ENCODE measurements at regions not wholly inside any gene's neighbourhood (a gene's known extent, or its start where the extent isn't known, plus 50 kb on each side); places are given as distances from the start of the nearest gene placed in this dataset.
"Not testable (repeated sequence)": the region's sequence is repeated elsewhere in the genome, so short reads cannot be mapped to it uniquely, and the experiment has no call there.

- DNase-seq (ENCODE audit: low read depth in 2 of 2), result no peak
These were observed 124.3 kb upstream of the PITX1 start for GRCh38 chr5:135158314-135158697.

DNA sequence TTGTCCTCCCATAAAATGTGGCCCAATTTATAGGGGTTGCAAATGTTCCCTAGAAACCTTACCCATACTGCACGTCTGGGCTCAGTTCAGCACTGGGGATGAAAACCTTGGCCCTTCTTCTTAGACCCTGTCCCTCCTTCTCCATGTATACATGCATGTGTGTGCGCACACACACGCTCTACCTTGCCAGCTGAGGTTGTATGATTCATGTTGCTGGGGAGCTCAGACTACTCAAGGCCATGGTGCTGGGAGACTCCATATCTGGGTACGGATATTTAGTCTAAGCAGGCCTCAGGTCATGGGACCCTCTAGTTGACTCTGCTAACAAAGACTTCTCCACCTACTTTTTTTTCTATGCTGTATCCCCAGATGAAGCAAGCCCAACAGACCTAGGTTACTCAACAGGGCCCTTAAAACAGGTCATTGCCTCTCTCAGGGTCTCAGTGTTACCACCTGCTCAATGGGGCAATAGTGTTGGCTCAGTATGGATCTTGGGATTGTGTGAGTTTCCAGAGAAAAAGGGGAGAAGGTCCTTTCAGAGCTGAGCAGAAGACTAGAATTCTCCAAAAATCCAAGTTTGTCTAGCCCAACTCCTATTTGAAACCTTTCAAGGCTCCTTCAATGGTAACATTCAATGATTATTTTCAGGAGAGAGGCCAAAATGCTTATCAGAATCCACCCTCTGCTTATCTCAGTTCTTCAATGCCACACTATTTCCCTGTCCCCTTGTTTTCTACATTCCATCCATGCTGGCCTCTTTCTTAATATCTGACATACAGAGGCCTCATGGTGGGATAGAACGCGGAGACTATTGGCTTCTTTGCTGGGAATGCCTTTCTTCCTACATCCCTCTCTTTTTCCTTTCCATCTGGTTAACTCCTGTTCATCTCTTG, 123.6 kb upstream of the PITX1 start:
- DNase-seq (ENCODE audit: low read depth in 2 of 2), result no peak

DNA sequence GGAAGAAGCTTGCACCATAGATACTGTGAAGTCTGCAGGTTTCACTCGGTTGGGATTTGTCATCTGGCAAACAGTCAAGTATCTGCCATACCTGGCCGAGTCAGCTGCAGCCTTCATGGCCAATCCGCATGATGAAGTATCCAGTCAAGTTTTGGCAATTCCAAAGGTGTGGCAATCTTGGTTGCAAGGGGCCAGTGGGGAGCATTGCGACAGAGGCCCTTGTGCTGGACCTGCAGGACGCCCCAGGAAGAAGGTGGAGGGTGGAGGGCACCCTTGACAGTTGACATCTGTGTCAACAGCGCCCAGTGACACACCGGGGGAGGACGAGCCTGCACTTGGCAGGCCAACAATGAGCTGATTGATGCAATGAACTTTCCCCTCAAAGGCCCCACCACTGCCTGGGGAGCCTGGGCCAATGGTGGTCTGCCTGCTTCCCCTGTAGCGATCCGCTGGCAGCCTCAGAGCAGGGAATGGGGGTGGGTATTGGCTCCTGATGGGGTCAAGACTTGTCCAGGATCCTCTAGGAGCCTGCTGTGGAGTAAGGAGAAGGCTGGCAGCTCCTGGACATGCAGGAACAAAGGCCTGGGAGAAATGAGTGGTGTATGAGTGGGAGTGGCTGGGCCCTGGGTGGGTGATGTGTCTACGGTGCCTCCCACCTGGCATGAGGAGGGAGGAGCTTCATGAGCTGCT, 122.8 kb upstream of the PITX1 start:
- DNase-seq (ENCODE audit: low read depth in 2 of 2), result no peak

DNA sequence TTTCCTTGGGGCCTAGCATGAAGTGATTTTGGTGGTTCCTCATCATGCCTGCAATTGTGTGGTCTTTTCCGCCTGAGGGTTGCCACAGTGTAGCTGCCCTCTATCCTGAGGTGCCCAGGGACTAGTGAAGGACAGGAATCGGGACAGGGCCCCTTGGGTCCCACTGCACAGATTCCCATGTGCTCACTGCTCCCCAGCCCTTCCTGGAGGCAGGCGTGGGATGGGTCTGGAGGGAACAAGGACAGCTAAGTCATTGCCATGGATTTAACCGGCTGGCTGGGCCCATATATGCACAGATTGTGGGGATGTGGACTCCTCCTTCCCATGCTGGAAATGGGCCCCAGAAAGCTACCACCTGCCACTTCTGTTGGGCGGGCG, 122.3 kb upstream of the PITX1 start:
- DNase-seq (ENCODE audit: low read depth in 2 of 2), result no peak

DNA sequence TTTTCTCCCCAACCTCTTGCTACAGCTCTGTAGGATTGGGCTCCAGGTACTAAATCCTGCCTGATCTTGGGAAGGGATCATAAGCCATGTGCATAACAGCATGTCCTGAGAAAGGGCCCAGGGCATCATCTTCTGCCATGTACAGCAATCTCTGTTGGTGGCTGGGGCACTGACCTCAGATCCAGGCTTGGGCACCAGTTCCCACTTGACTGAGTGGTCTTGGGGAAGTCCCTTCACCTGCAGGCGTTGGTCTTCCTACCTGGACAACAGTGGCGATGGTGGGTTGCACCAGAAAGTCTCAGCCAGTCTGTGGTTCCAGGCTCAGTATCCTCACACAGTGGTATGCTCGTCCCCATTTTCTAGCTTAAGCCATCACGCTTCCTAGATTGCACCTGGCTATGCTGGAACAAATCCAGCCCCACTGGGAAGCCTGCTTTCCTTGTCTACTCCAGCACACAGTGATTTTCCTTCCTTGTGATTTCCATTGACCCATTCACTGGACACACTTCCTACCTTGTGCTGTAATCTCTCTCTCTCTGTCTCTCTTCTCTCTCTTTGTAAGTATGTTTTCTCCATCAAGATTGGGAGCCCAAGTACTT, 121.7 kb upstream of the PITX1 start:
- no peak for DNase-seq (ENCODE audit: low read depth in 2 of 2)

GRCh38 chr5:135154961-135155360, 120.9 kb upstream of the PITX1 start:
- no peak for DNase-seq (ENCODE audit: low read depth in 2 of 2)

DNA sequence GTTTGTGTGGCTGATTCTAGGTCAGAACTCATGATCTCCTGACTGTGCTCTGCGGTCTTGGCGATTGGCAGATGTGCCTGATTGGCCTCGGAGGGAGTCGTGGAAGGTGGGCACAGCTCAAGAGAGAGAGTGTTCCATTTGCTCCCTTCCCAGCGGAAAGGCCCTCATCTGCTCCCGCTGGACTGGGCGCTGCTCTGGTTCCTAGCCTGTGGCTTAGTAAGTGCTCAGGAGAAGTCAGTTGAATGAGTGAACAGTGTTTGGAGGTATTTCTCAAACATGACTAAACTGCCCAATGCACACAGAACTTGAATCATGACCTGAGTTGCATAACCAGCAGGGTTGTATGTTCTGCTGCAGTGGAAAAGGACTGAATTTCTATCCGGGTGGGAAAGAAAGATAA, 120.2 kb upstream of the PITX1 start:
- no peak for DNase-seq (ENCODE audit: low read depth in 2 of 2)

GRCh38 chr5:135153661-135154060, 119.6 kb upstream of the PITX1 start:
- no peak for DNase-seq (ENCODE audit: low read depth in 2 of 2)

DNA sequence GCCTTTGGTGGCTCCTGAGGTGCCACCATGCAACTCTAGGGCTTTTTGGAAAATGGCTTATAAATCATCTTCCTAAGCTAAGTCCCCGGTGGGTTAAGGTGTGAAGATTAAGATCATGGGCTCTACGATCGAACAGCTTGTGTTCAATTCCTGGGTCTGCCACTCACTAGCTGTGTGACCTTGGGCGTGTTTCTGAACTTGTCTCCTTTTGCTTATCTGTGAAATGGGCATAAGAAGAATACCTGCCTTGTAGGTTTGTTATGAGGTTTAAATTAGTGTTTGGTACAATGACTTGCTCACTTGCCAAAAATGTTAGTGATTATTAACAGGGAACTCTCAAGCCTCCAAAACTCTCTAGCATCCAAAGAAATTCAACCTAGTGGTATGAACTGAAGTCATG, 119.2 kb upstream of the PITX1 start:
- no peak for DNase-seq (ENCODE audit: low read depth in 2 of 2)

DNA sequence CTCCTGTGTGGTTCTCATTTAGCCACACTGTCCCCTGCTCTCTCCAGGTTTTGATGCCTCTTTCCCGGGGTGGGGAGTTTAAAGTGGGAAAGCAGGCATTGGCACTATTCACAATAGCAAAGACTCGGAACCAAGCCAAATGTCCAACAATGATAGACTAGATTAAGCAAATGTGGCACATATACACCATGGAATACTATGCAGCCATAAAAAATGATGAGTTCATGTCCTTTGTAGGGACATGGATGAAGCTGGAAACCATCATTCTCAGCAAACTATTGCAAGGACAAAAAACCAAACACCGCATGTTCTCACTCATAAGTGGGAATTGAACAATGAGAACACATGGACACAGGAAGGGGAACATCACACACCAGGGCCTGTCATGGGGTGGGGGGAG, 117.6 kb upstream of the PITX1 start:
- DNase-seq (ENCODE audit: low read depth in 2 of 2), result not testable (repeated sequence)

DNA sequence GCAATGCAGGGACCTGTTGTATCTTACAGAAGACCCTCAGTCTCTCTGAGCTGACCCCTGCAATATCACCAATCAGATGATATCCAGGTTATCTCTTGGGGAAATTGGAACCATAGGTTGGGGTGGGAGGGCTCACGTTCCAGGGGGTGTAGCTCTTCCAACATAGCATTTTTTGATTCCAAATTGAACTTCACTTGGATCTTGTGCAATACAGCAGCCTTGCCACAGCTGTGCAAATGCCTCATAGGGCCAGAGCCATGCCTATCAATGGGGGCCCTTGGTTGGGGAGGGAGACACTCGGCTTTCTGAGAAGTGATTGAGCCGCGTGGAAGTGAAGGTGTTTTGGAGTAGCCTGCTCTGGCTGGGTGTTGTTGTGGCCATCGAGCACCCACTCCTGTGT, 117.2 kb upstream of the PITX1 start:
- no peak for DNase-seq (ENCODE audit: low read depth in 2 of 2)

- no peak for DNase-seq (ENCODE audit: low read depth in 2 of 2)
These were observed 116.7 kb upstream of the PITX1 start for GRCh38 chr5:135150767-135151166.

DNA sequence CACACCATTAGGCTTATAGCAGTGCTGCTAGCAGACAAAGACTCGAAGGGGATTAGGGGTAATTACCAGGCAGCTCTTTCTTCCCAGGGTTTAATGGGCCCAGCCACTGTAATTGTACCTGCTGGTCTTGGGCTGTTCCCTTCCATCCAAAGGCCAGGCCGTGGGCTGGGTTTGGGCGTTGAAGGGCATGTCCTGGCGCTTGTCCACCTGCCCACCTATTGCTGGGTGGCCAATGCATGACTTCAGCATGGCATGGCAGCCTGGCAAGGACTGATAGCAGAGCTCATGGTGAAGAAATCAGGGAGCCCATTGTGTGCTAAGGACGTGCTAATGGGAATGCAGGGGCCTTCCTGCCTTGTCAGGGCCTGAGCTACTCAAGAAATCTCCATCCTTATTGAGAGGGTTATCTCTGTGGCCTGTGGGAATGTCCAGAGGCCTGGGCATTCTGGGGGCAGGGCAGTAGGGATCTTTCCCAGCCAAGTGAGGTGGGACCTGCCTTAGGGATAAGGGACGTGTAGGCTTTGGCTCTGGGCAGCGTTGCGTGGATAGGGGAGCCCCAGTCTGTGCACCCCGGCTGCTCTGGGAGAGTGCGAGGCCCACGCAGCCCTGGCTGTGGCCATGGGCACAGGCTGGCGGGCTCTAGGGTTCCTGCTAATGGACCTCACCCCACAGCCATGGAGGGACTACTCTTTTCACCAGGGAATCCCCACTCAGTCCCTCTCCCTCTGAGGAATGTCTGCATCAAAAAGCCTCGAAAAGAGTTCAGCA, 116.1 kb upstream of the PITX1 start:
- no peak for DNase-seq (ENCODE audit: low read depth in 2 of 2)

- DNase-seq (ENCODE audit: low read depth in 2 of 2), result no peak
These were observed 115.4 kb upstream of the PITX1 start for GRCh38 chr5:135149229-135149955.

- DNase-seq (ENCODE audit: low read depth in 2 of 2), result no peak
These were observed 113.5 kb upstream of the PITX1 start for GRCh38 chr5:135147294-135148090.

DNA sequence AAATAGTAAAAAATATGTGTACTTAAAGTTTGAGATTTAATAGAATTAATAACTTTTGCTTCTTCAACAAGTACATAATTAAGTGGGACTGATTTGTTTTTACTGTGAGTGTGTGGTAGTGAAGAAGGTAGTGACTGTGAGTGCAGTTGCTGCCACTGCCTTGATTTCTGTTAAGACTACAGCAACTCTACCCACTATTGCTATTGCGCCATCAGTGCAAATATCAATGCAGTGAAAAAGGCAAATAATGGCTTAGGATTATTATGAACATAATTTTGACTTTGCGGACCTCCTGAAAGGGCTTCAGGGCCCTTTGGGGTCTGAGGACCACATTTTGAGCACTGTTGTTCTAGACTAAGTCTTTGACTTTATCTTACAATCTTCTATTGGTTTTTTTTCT, 112.0 kb upstream of the PITX1 start:
- DNase-seq (ENCODE audit: low read depth in 2 of 2), result no peak

- DNase-seq (ENCODE audit: low read depth in 2 of 2), result not testable (repeated sequence)
These were observed 109.7 kb upstream of the PITX1 start for GRCh38 chr5:135143682-135144081.

- no peak for DNase-seq (ENCODE audit: low read depth in 2 of 2)
These were observed 107.6 kb upstream of the PITX1 start for GRCh38 chr5:135141303-135142268.

- DNase-seq (ENCODE audit: low read depth in 2 of 2), result no peak
These were observed 106.6 kb upstream of the PITX1 start for GRCh38 chr5:135140446-135141204.
